Adipocyte (in vitro differentiated cells): ENCODE measurements at regions not wholly inside any gene's neighbourhood (a gene's known extent, or its start where the extent isn't known, plus 50 kb on each side); places are given as distances from the start of the nearest gene placed in this dataset.
"Not testable (repeated sequence)": the region's sequence is repeated elsewhere in the genome, so short reads cannot be mapped to it uniquely, and the experiment has no call there.

ENCODE experiments used
- DNase-seq: peaks from one replicate; pipeline ENCODE4 v3.0.0-alpha.2; 2015; ENCODE audit warnings: low read depth
- H3K27me3 ChIP-seq: replicated peaks from 2 replicates; pipeline ENCODE4 v1.7.0; 2013; ENCODE audit warnings: mild to moderate bottlenecking, low read length, moderate library complexity; ENCODE audit not compliant: control insufficient read depth, insufficient read depth
- H3K36me3 ChIP-seq: 2 replicates; pipeline ENCODE4 v1.7.0; 2013; ENCODE audit warnings: low read length, mild to moderate bottlenecking, moderate library complexity; ENCODE audit not compliant: control insufficient read depth, insufficient read depth, severe bottlenecking
- H3K4me1 ChIP-seq: 2 replicates; pipeline ENCODE4 v1.7.0; 2013; ENCODE audit warnings: mild to moderate bottlenecking, low read length, moderate library complexity; ENCODE audit not compliant: control insufficient read depth, insufficient read depth
- H3K4me3 ChIP-seq: 2 replicates; pipeline ENCODE4 v1.7.0; 2013; ENCODE audit warnings: mild to moderate bottlenecking, low read length, moderate library complexity
- H3K9ac ChIP-seq: 2 replicates; pipeline ENCODE4 v1.7.0; 2013; ENCODE audit warnings: mild to moderate bottlenecking, low read length, moderate library complexity
- H3K9me3 ChIP-seq: 2 replicates; pipeline ENCODE4 v1.7.0; 2013; ENCODE audit warnings: mild to moderate bottlenecking, low read length, moderate library complexity; ENCODE audit not compliant: control insufficient read depth

DNA sequence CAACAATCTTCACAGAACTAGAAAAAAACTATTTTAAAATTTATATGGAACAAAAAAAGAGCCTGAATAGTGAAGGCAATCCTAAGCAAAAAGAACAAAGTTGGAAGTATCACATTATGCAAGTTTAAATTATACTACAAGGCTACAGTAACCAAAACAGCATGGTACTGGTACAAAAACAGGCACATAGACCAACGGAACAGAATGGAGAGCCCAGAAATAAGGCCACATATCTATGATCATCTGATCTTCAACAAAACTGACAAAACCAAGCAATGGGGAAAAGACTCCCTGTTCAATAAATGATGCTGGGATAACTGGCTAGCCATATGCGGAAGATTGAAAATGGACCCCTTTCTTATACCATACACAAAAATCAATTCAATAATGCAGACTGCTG is 74.4 kb upstream of the RTN4 start:
- H3K9ac ChIP-seq, H3K4me3 ChIP-seq, H3K9me3 ChIP-seq, DNase-seq, H3K27me3 ChIP-seq, H3K36me3 ChIP-seq: not testable (repeated sequence)
- peaks cover 19% of the 10 kb centered on the region for H3K4me1 ChIP-seq

- H3K9ac ChIP-seq, result no peak overlapping the region
- no peak overlapping the region for H3K4me3 ChIP-seq
Observed at GRCh38 chr2:55123851-55124269, 73.6 kb upstream of the RTN4 start.

GRCh38 chr2:55120634-55121359 is 70.5 kb upstream of the RTN4 start:
- H3K4me3 ChIP-seq, result peak overlapping the region; percentile 28
- H3K9ac ChIP-seq, result peak overlapping the region; percentile 81
- no peaks in the 10 kb centered on the region for H3K27me3 ChIP-seq

More at GRCh38 chr2:55123851-55124269, 73.6 kb upstream of the RTN4 start:
- Histone ChIP-seq H3K27me3 (no peaks in the 10 kb centered on the region), H3K9me3 (peaks cover 7% of the 10 kb centered on the region), H3K4me1 (peaks cover 27% of the 10 kb centered on the region), H3K36me3 (no peaks in the 10 kb centered on the region)
- no peak for DNase-seq

GRCh38 chr2:55119711-55120487 is 69.6 kb upstream of the RTN4 start:
- DNase-seq, result peak; percentile 16
- Histone ChIP-seq H3K36me3 (no peaks in the 10 kb centered on the region), H3K4me3 (peak overlapping the region; percentile 28), H3K9ac (peak overlapping the region; percentile 81), H3K27me3 (no peaks in the 10 kb centered on the region), H3K9me3 (peaks cover 7% of the 10 kb centered on the region), H3K4me1 (peaks cover 41% of the 10 kb centered on the region)

More at GRCh38 chr2:55120634-55121359, 70.5 kb upstream of the RTN4 start:
- H3K9me3 ChIP-seq, result peaks cover 7% of the 10 kb centered on the region
- no peaks in the 10 kb centered on the region for H3K36me3 ChIP-seq
- H3K4me1 ChIP-seq, result peaks cover 35% of the 10 kb centered on the region
- DNase-seq, result peak; percentile 72

DNA sequence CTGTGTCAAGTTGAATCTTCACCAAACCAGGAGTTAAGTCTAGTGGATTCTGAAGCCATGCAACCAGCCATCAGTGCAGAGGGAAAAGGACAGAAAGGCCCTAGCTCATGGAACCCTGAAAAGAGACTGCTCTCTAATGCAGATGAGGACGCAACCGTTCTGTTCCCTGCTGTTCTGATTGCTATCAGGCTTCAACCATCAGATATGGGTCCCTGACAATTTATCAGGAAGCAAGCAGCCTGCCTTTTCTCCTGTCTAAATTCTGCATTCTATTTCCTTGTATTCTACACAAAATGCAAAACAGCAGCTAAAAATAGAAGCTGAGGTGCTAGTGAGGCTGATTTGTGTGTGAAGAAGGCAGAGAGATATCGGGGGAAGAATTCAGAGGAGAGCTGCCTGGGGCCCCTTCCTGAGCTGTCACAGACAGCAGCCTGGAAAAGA is 68.4 kb upstream of the RTN4 start:
- Histone ChIP-seq H3K9ac (peak overlapping the region; percentile 69), H3K27me3 (no peaks in the 10 kb centered on the region), H3K4me1 (peaks cover 42% of the 10 kb centered on the region), H3K9me3 (no peaks in the 10 kb centered on the region), H3K4me3 (peak overlapping the region; percentile 9), H3K36me3 (no peaks in the 10 kb centered on the region)
- DNase-seq, result no peak

DNA sequence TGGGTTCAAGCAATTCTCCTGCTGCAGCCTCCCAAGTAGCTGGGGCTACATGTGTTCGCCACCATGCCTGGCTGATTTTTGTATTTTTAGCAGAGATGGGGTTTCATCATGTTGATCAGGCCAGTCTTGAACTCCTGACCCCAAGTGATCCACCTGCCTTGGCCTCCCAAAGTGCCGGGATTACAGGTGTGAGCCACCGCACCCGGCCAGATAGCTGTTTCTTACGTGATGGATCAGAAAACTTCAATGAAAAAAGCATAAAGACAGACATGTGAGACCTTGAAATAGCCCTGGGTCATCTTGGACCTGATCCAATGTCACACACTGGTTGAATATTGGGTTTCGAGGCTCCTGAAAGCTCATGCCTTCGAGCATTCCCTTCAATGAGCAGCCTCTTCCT is 66.7 kb upstream of the RTN4 start:
- Histone ChIP-seq H3K9ac (no peak overlapping the region), H3K27me3 (no peaks in the 10 kb centered on the region), H3K4me3 (no peak overlapping the region), H3K36me3 (no peaks in the 10 kb centered on the region), H3K4me1 (peaks cover 59% of the 10 kb centered on the region), H3K9me3 (no peaks in the 10 kb centered on the region)
- DNase-seq, result no peak

DNA sequence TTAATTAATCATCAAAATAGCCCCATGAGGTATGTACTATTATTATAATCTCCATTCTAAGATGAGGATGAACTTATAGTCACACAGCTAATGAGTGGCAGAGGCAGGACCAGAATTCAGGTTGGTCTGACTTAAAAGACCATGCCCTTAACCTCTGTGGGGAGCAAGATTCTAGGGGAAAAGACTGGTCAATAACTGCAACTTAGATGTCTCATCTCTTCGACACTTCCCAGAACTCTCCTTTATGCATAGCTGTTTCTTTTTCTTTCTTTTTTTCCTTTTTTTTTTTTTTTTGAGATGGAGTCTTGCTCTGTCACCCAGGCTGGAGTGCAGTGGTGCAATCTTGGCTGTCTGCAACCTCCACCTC is 66.3 kb upstream of the RTN4 start:
- H3K9me3 ChIP-seq, result no peaks in the 10 kb centered on the region
- H3K27me3 ChIP-seq, result no peaks in the 10 kb centered on the region
- no peak overlapping the region for H3K4me3 ChIP-seq
- no peaks in the 10 kb centered on the region for H3K36me3 ChIP-seq
- H3K9ac ChIP-seq, result no peak overlapping the region
- no peak for DNase-seq
- peaks cover 63% of the 10 kb centered on the region for H3K4me1 ChIP-seq

- DNase-seq, result peak; percentile 55
- Histone ChIP-seq H3K9me3 (no peaks in the 10 kb centered on the region), H3K27me3 (no peaks in the 10 kb centered on the region), H3K9ac (peak overlapping the region; percentile 13), H3K4me3 (no peak overlapping the region), H3K36me3 (no peaks in the 10 kb centered on the region), H3K4me1 (peaks cover 63% of the 10 kb centered on the region)
Observed at GRCh38 chr2:55115761-55116597, 65.7 kb upstream of the RTN4 start.

DNA sequence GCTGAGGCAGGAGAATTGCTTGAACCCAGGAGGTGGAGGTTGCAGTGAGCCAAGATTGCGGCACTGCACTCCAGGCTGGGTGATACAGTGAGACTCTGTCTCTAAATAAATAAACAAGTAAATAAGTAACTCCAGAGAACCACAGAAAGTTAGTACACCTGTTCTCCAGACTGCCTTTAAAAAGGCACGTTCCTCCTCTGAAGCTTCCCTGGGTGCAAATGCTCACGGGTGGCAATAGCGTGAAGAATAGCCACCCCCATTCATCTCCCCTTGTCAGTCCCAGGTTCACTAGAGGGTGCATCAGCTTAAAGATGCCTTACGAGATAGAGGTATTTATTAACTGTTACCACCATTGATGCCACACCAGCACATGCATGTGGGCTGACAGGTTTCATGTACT is 64.3 kb upstream of the RTN4 start:
- DNase-seq, result no peak
- H3K4me1 ChIP-seq, result peaks cover 55% of the 10 kb centered on the region
- H3K9me3 ChIP-seq, result no peaks in the 10 kb centered on the region

GRCh38 chr2:55114082-55114481 is 63.8 kb upstream of the RTN4 start:
- Histone ChIP-seq H3K27me3 (no peaks in the 10 kb centered on the region), H3K9me3 (no peaks in the 10 kb centered on the region), H3K36me3 (no peaks in the 10 kb centered on the region), H3K9ac (no peak overlapping the region), H3K4me1 (peaks cover 55% of the 10 kb centered on the region), H3K4me3 (no peak overlapping the region)
- DNase-seq, result no peak

More for the DNA sequence above, 64.3 kb upstream of the RTN4 start:
- H3K27me3 ChIP-seq, result no peaks in the 10 kb centered on the region
- H3K4me3 ChIP-seq, result no peak overlapping the region
- H3K36me3 ChIP-seq, result no peaks in the 10 kb centered on the region
- H3K9ac ChIP-seq, result no peak overlapping the region
